H9 (cell line): ENCODE measurements at regions not wholly inside any gene's neighbourhood (a gene's known extent, or its start where the extent isn't known, plus 50 kb on each side); places are given as distances from the start of the nearest gene placed in this dataset.

Source experiments
- DNase-seq: peaks from one replicate; pipeline ENCODE4 v3.0.0-alpha.2; 2017
- H2AFZ ChIP-seq: one replicate; pipeline ENCODE4 v1.6.1; 2013; ENCODE audit warnings: mild to moderate bottlenecking, low read length, control low read depth, moderate library complexity
- H2AK5ac ChIP-seq: 2 replicates; pipeline ENCODE4 v1.6.1; 2013; ENCODE audit warnings: low read length, control low read depth, mixed read lengths; ENCODE audit not compliant: insufficient read length
- H2BK120ac ChIP-seq: one replicate; pipeline ENCODE4 v1.6.1; 2013; ENCODE audit warnings: low read depth, mild to moderate bottlenecking, low read length, control low read depth, inconsistent platforms; ENCODE audit not compliant: poor library complexity, severe bottlenecking
- H2BK12ac ChIP-seq: 2 replicates; pipeline ENCODE4 v1.6.1; 2013; ENCODE audit warnings: low read length, control low read depth, mixed read lengths, low read depth; ENCODE audit not compliant: insufficient read length
- H2BK15ac ChIP-seq: 2 replicates; pipeline ENCODE4 v1.6.1; 2013; ENCODE audit warnings: low read depth, low read length, control low read depth
- H2BK20ac ChIP-seq: one replicate; pipeline ENCODE4 v1.6.1; 2013; ENCODE audit warnings: low read depth, mild to moderate bottlenecking, low read length, control low read depth, inconsistent platforms; ENCODE audit not compliant: poor library complexity, severe bottlenecking
- H2BK5ac ChIP-seq: 2 replicates; pipeline ENCODE4 v1.6.1; 2013; ENCODE audit warnings: low read length, control low read depth, mixed read lengths; ENCODE audit not compliant: insufficient read length
- H3K14ac ChIP-seq: 2 replicates; pipeline ENCODE4 v1.6.1; 2013; ENCODE audit warnings: low read length, control low read depth; ENCODE audit not compliant: insufficient read depth
- H3K18ac ChIP-seq: 2 replicates; pipeline ENCODE4 v1.6.1; 2013; ENCODE audit warnings: low read depth, mild to moderate bottlenecking, mixed read lengths, low read length, control low read depth; ENCODE audit not compliant: insufficient read length
- H3K23ac ChIP-seq: 2 replicates; pipeline ENCODE4 v1.6.1; 2013; ENCODE audit warnings: low read length, control low read depth, mixed read lengths, low read depth; ENCODE audit not compliant: insufficient read length
- H3K23me2 ChIP-seq: 2 replicates; pipeline ENCODE4 v1.6.1; 2013; ENCODE audit warnings: low read depth, mild to moderate bottlenecking, mixed read lengths, low read length, control low read depth; ENCODE audit not compliant: insufficient read length, poor library complexity, severe bottlenecking
- H3K27ac ChIP-seq: 2 replicates; pipeline ENCODE4 v1.5.1; 2013; ENCODE audit warnings: low read length, control low read depth, mixed read lengths, low read depth; ENCODE audit not compliant: insufficient read length
- H3K27me3 ChIP-seq: 2 replicates; pipeline ENCODE4 v1.6.1; 2013; ENCODE audit warnings: low read length, control low read depth, inconsistent platforms; ENCODE audit not compliant: insufficient read depth
- H3K4ac ChIP-seq: 2 replicates; pipeline ENCODE4 v1.6.1; 2013; ENCODE audit warnings: low read depth, mild to moderate bottlenecking, control low read depth, inconsistent platforms, low read length, moderate library complexity
- H3K4me1 ChIP-seq: 2 replicates; pipeline ENCODE4 v1.6.1; 2013; ENCODE audit warnings: low read length, control low read depth, inconsistent platforms; ENCODE audit not compliant: insufficient read depth
- H3K4me2 ChIP-seq: 2 replicates; pipeline ENCODE4 v1.6.1; 2013; ENCODE audit warnings: low read length, control low read depth, mixed read lengths; ENCODE audit not compliant: insufficient read length, insufficient read depth
- H3K56ac ChIP-seq: 2 replicates; pipeline ENCODE4 v1.6.1; 2013; ENCODE audit warnings: low read depth, mild to moderate bottlenecking, mixed read lengths, low read length, control low read depth; ENCODE audit not compliant: insufficient read length
- H3K79me1 ChIP-seq: 2 replicates; pipeline ENCODE4 v1.6.1; 2013; ENCODE audit warnings: low read depth, mild to moderate bottlenecking, moderate library complexity, low read length, control low read depth, inconsistent platforms; ENCODE audit not compliant: insufficient read depth, poor library complexity, severe bottlenecking
- H3K79me2 ChIP-seq: 2 replicates; pipeline ENCODE4 v1.6.1; 2013; ENCODE audit warnings: low read length, control low read depth, inconsistent platforms; ENCODE audit not compliant: insufficient read depth
- H3K9ac ChIP-seq: 2 replicates; pipeline ENCODE4 v1.6.1; 2013; ENCODE audit warnings: low read length, control low read depth, mixed read lengths; ENCODE audit not compliant: insufficient read length; ENCODE audit errors: extremely low read depth
- H3K9me3 ChIP-seq: one replicate; pipeline ENCODE4 v1.6.1; 2013; ENCODE audit warnings: low read depth, low read length, inconsistent platforms; ENCODE audit not compliant: control insufficient read depth
- H3T11ph ChIP-seq: one replicate; pipeline ENCODE4 v1.6.1; 2013; ENCODE audit warnings: mild to moderate bottlenecking, low read length, control low read depth, inconsistent platforms
- H4K20me1 ChIP-seq: one replicate; pipeline ENCODE4 v1.6.1; 2013; ENCODE audit not compliant: control insufficient read depth, insufficient read length, insufficient read depth
- H4K5ac ChIP-seq: 2 replicates; pipeline ENCODE4 v1.6.1; 2013; ENCODE audit warnings: low read depth, mild to moderate bottlenecking, mixed read lengths, low read length, control low read depth; ENCODE audit not compliant: insufficient read length
- H4K8ac ChIP-seq: replicated peaks from 2 replicates; pipeline ENCODE4 v1.6.1; 2013; ENCODE audit warnings: low read length, control low read depth, mixed read lengths, low read depth; ENCODE audit not compliant: insufficient read length
- H4K91ac ChIP-seq: 2 replicates; pipeline ENCODE4 v1.6.1; 2013; ENCODE audit warnings: low read depth, mild to moderate bottlenecking, moderate library complexity, mixed read lengths, low read length, control low read depth; ENCODE audit not compliant: insufficient read length
- H3K27ac Mint-ChIP-seq, 3 experiments: 2 replicates in 2 of 3; 3 replicates in 1 of 3; pipeline ENCODE4 v1.8.0; 2020 to 2021; ENCODE audit warnings: mixed read lengths in 3 of 3, mild to moderate bottlenecking in 1 of 3, moderate library complexity in 1 of 3
- H3K27me3 Mint-ChIP-seq: 2 replicates; pipeline ENCODE4 v1.8.0; 2021; ENCODE audit warnings: low read depth, mild to moderate bottlenecking, moderate library complexity, mixed read lengths
- H3K36me3 Mint-ChIP-seq, 3 experiments: 2 replicates in 2 of 3; 3 replicates in 1 of 3; pipeline ENCODE4 v1.8.0; 2020 to 2021; ENCODE audit warnings: low read depth in 3 of 3, mixed read lengths in 3 of 3; ENCODE audit not compliant: insufficient read depth in 1 of 3
- H3K4me1 Mint-ChIP-seq, 2 experiments: 2 replicates each; pipeline ENCODE4 v1.8.0; 2020; ENCODE audit warnings: mixed read lengths in 2 of 2
- H3K4me3 Mint-ChIP-seq, 2 experiments: 2 replicates in 1 of 2; 3 replicates in 1 of 2; pipeline ENCODE4 v1.8.0; 2020 to 2021; ENCODE audit warnings: mild to moderate bottlenecking in 2 of 2, mixed read lengths in 2 of 2, moderate library complexity in 1 of 2
- H3K9me3 Mint-ChIP-seq, 2 experiments: 2 replicates in 1 of 2; 3 replicates in 1 of 2; pipeline ENCODE4 v1.8.0; 2020; ENCODE audit warnings: mild to moderate bottlenecking in 2 of 2, mixed read lengths in 2 of 2, moderate library complexity in 1 of 2
- CTCF ChIP-seq: fragments of 200-600 bp; sonication (generic); conservative IDR thresholded peaks from 3 replicates; pipeline ENCODE4 v1.8.0; 2021; ENCODE audit warnings: antibody characterized with exemption, mild to moderate bottlenecking
- WGBS: extraction: QIAGEN DNeasy Blood & Tissue Kit; methylation state at CpG from one replicate; pipeline ENCODE4 v1.1.7; 2013; ENCODE audit warnings: missing lambda C conversion rate, low lambda C conversion rate, mixed read lengths; ENCODE audit not compliant: insufficient read length; ENCODE audit errors: extremely low coverage; 5-methylcytosine and 5-hydroxymethylcytosine counted together

DNA sequence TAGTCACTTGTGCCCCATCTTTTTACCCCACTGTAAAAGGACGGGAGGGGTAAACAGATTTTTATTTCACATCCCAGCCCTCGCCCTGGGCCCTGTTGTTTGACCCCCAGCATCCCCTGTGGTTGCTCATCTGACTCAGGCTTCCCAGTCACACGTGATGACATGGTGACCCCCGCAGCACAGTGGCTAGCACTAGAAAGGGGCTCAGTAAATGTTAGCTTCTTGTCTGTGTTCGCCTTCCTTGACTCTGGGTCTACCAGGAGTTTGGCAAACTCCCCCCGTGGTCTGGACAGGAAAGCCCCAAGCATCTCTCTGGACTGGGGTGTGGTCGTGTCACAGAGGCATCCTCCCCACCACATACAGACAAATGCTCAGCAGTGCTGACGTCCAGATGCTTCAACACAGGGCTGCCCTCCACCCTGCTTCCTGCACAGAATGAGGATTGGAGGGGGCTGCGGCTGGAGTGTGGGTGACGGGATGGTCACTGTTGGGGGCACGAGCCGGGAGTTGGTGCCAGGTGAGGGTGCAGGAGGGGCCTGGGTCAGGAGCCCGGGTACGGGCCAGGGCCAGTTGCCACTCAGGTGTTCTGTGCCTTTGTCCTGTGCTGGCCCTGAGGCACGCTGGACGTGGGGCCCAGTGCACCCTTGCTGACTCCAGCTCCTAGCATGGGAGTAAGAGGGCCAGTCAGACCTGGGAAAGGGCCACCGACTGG is 69.1 kb downstream of the METRNL start:
- H4K91ac ChIP-seq: no peak overlapping the region
- H4K20me1 ChIP-seq: no peaks in the 10 kb centered on the region
- no peak overlapping the region for H2AK5ac ChIP-seq
- no peak overlapping the region for H2BK120ac ChIP-seq
- H3K9ac ChIP-seq: no peak overlapping the region
- no peaks in the 10 kb centered on the region for H3K79me1 ChIP-seq
- Mint-ChIP-seq H3K36me3 (peaks cover 0 to 2% (median 0%) of the 10 kb centered on the region in 3 experiments; a peak in 1 of 7 replicates), H3K27me3 (peaks cover 3% of the 10 kb centered on the region), H3K4me3 (no peak overlapping the region), H3K4me1 (peaks cover 15 to 17% of the 10 kb centered on the region in 2 experiments), H3K9me3 (peaks cover 5 to 21% of the 10 kb centered on the region in 2 experiments), H3K27ac (no peak overlapping the region)
- H3K56ac ChIP-seq: no peak overlapping the region
- H3K4ac ChIP-seq: no peak overlapping the region
- no peak overlapping the region for H2AFZ ChIP-seq
- no peak overlapping the region; the same call in 1 of the 2 replicates for H3K14ac ChIP-seq
- no peak overlapping the region for H2BK20ac ChIP-seq
- H3K23ac ChIP-seq: no peak overlapping the region
- no peaks in the 10 kb centered on the region for H3K79me2 ChIP-seq
- no peak for DNase-seq
- no peak overlapping the region for H3K27ac ChIP-seq
- no peak overlapping the region for H3K18ac ChIP-seq
- no peak overlapping the region for H4K5ac ChIP-seq
- 0 out of 2 replicates have a peak, but pooled peaks cover 1% of the 10 kb centered on the region for H3K4me1 ChIP-seq
- H3T11ph ChIP-seq: no peak overlapping the region
- H3K9me3 ChIP-seq: no peaks in the 10 kb centered on the region
- H3K4me2 ChIP-seq: no peak overlapping the region
- no peak for TF ChIP-seq CTCF
- no CpG with 5 or more reads among the region's 17 CpGs for WGBS
- no peaks in the 10 kb centered on the region for H3K23me2 ChIP-seq
- H2BK5ac ChIP-seq: no peak overlapping the region
- H3K27me3 ChIP-seq: no peaks in the 10 kb centered on the region
- H4K8ac ChIP-seq: no peak overlapping the region
- no peak overlapping the region for H2BK12ac ChIP-seq
- H2BK15ac ChIP-seq: no peak overlapping the region
